ENCODE measurements at regions not wholly inside any gene's neighbourhood (a gene's known extent, or its start where the extent isn't known, plus 50 kb on each side); places are given as distances from the start of the nearest gene placed in this dataset.

- no peak for TF ChIP-seq CTCF (IDR thresholded peaks at IDR 0.05)
- no peak for TF ChIP-seq EP300 (IDR thresholded peaks at IDR 0.05)
Observed at GRCh38 chr11:69210310-69211035, 54.7 kb downstream of the SMIM38 start.

All from ovary (tissue), 3 donors.